Pons (tissue), 1 donor: ENCODE measurements at regions not wholly inside any gene's neighbourhood (a gene's known extent, or its start where the extent isn't known, plus 50 kb on each side); places are given as distances from the start of the nearest gene placed in this dataset.

Experiments used
- DNase-seq: peaks from one replicate; pipeline ENCODE4 v3.0.0-alpha.2; 2016; ENCODE audit warnings: low spot score

GRCh38 chr1:55974714-55975441, 604.5 kb downstream of the PLPP3 start:
- no peak for DNase-seq

- DNase-seq, result no peak
Observed at GRCh38 chr1:55970526-55971110, 608.7 kb downstream of the PLPP3 start.

DNA sequence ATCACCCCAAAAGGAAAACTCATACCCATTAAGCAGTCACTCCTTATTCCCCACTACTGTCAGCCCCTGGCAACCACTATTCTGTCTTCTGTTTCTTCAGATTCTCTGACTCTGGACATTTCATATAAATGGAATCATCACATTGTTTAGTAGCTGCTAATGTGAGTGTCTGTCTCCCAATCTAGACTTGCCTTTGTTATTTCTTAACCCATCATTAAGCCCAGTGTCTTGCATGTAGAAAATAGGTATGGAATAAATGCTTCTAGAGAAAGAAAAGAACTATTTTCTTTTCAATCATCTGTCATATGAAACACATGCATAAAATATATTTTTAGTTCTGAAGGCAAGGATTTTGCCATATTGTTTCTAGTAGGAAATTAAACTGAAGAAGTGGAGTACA, 610.0 kb downstream of the PLPP3 start:
- DNase-seq, result no peak

- DNase-seq, result no peak
Observed at GRCh38 chr1:55968661-55969060, 610.7 kb downstream of the PLPP3 start.

GRCh38 chr1:55965981-55966461, 613.3 kb downstream of the PLPP3 start:
- DNase-seq, result no peak

GRCh38 chr1:55962472-55962871, 616.9 kb downstream of the PLPP3 start:
- DNase-seq, result no peak

DNA sequence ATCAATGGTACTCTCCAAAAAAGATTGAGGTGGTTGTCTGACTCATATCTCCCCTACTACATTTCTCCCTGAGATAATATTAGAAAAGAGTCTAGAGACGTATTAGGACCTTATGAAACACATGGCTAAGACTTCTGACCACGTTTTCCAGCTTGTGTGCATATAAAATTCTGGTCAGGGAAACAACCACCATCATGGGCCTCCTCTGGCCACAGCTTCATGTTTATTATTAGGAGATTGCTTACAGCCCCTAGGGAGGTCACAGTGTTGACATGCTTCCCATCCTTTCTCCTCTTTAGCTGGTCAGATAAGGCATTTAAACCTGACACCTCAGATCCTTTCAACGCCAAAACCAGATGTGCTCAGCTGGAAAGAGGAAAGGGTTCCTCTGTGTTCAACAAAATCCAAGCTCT, 620.2 kb downstream of the PLPP3 start:
- DNase-seq, result no peak

- no peak for DNase-seq
Observed at GRCh38 chr1:55958498-55958897, 620.9 kb downstream of the PLPP3 start.

DNA sequence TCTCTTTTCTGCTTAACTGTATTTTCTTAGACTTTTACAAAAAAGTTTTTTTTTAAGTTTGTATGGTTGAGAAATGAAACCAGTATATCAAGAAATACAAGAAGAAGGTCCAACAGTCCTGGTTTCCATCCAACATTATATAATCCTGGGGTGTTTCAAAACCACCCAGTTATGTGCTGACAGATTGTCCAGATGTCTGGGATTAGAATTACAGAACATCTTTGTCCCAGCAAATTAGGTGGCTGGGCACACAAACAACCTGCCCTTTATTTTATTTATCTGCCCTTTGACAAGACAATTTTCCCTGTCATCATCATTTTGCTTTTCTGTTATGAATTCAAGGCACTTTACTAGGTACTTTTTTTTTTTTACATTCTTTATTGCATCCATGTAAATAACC, 622.1 kb downstream of the PLPP3 start:
- no peak for DNase-seq

DNA sequence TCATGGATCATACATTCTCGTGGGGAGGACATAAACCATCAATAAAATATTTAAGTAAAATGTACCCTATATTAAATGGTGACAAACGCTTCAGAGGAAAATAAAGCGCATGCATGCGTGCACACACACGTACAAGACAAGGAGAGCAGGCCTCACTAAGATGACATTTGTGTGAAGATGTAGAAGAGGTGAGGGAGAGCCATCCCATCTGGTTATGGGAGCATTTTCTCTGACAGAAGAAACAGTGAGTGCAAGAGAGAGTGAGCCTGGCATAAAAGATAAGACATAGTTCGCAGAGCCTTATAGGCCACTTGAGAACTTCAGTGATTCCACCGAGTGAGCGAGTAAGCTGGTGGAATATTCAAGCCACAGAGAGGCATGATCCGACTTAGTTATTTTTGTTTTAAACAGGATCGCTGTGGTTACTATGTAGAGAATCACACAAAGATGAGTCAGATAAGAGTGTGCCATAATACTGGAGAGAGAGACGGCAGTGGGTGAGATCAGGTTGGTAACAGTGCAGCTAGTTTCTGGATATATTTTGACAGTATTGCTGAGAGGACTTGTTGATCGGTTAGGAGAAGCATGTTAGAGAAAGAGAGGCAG, 624.2 kb downstream of the PLPP3 start:
- no peak for DNase-seq

DNA sequence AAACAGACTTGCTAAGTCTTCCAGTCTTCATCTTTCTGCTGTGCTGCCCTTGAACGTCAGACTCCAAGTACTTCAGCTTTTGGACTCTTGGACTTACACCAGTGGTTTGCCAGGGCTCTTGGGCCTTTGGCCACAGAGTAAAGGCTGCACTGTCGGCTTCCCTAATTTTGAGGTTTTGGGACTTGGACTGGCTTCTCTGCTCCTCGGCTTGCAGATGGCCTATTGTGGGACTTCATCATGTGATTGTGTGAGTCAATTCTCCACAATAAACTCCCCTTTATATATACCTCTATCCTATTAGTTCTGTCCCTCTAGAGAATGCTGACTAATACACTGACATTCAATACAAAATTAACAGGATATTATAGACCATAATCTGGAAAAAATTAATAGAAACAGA, 628.1 kb downstream of the PLPP3 start:
- no peak for DNase-seq

DNA sequence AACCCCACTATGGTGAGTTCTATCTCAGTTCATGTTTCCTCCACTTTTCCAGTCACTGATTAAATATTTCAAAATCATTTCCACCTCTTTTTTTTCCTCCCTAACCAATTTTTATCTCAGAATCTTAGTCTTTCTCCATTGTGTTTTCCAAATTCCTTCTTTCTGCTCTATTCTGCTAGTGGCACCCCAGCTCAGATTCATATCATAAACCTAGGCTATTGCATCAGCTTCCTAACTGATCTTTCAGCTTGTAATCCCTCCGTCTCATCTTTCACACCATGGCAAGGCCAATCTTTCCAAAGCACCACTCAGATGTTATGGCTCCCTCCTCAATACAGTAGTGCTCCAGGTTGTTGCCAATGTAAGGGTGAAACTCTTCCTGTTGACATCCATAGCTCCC, 631.9 kb downstream of the PLPP3 start:
- no peak for DNase-seq

- no peak for DNase-seq
Observed at GRCh38 chr1:55943721-55944435, 635.5 kb downstream of the PLPP3 start.

DNA sequence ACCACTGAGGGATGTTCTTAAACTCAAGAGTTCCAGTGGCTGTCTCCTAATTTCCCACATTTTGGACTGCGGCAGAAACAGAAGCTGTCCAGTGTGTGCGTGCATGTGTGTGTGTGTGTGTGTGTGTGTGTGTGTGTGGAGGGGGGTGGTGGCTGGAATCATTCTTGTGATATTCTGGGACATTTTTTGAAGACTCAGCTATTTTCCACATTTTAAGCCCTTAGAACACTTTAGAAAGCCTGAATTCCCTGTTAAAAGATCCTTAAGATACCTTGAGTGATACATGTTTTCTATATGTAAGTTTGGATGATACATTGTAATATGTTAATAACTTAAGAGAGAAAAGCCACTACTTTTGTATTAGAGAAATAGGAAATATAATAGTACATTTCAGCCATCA, 636.4 kb downstream of the PLPP3 start:
- no peak for DNase-seq

DNA sequence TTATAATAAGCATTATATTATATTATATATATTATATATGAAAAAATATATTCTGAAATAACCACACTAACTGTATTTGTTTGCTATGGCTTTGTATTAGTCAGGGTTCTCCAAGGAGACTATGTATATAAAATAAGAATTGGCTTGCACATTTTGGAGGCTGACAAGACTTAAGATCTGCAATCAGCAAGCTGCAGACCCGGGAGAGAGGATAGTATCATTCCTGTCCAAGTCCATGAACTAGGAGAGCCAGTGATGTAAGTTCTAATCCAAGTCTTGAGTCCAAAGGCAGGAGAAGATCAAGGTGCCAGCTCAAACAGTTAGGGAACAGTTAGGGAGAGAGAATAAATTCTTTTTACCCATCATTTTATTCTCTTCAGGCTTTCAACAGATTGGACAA, 639.5 kb downstream of the PLPP3 start:
- no peak for DNase-seq

DNA sequence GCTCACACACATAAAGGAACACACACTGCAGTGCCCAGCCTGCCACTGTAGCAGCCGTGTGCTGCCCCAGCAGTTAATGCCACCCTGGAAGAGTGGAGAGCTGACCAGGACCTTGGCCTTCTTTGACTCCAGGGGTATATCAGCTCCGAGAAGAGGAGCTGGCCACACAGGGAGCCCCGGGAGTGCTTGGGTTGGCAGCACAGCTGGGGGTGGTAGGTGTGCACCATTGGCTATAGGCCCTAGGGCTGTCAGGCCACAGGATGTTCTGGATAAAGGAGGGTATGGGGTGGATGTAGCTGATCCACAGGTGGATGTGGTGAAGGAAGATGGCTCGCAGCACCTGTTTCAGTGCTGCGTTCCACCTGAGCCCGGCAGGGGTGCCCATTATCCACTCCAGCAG, 640.5 kb downstream of the PLPP3 start:
- no peak for DNase-seq

- no peak for DNase-seq
Observed at GRCh38 chr1:55938376-55938850, 641.0 kb downstream of the PLPP3 start.

- no peak for DNase-seq
Observed at GRCh38 chr1:55937840-55938375, 641.5 kb downstream of the PLPP3 start.

- DNase-seq, result no peak
Observed at GRCh38 chr1:55935236-55935635, 644.1 kb downstream of the PLPP3 start.

GRCh38 chr1:55932402-55932801, 647.0 kb downstream of the PLPP3 start:
- DNase-seq, result no peak

GRCh38 chr1:55931081-55931940, 648.1 kb downstream of the PLPP3 start:
- no peak for DNase-seq
